HG02840 (cell line): ENCODE measurements at regions not wholly inside any gene's neighbourhood (a gene's known extent, or its start where the extent isn't known, plus 50 kb on each side); places are given as distances from the start of the nearest gene placed in this dataset.
"Not testable (repeated sequence)": the region's sequence is repeated elsewhere in the genome, so short reads cannot be mapped to it uniquely, and the experiment has no call there.

Source experiments
- ATAC-seq: cut with Tn5 transposase; IDR thresholded peaks from one replicate; pipeline ENCODE4 v1.9.1; 2021; ENCODE audit warnings: mild to moderate bottlenecking, moderate library complexity, moderate number of reproducible peaks; ENCODE audit not compliant: unreplicated experiment, low FRiP score

DNA sequence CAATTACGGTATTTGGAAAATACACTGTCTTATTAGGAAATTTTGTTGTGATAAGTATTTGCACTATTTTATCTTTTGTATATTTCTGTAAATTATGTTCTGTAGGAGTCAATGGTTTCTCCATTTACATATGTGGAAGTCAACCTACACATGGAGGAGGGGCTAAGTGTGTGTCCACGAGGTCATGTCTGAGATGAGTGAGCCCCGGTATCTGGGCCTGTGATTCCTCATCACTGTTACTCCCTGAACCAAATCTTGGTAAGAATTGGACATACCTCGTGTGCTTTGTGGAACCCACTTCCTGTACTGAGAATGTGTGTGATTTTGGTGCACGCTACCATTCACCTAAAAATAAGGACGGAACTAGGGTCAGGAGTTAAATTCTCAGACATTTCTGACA lies 1105.5 kb downstream of the TMEM121 start:
- no peak for ATAC-seq

GRCh38 chr14:106633721-106634120 lies 1107.3 kb downstream of the TMEM121 start:
- ATAC-seq = no peak

DNA sequence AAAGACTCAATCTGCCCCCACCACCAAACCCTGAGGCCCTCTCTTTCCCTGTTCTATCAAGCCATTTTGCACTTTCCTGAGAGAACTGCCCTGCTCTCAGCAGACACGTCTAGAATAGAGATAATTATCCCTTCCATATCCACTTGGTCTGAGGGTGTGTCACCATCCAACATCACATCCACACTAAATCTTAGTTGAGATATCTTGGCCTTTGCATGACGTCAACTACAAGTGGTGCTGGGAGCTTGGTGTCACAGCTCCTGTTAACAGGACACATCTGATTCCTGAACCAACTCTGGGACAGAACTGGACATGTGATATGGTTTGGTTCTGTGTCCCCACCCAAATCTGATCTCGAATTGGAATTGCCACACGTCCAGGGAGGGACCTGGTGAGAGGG lies 1109.2 kb downstream of the TMEM121 start:
- ATAC-seq = no peak

GRCh38 chr14:106638786-106639452 lies 1112.5 kb downstream of the TMEM121 start:
- ATAC-seq = not testable (repeated sequence)

DNA sequence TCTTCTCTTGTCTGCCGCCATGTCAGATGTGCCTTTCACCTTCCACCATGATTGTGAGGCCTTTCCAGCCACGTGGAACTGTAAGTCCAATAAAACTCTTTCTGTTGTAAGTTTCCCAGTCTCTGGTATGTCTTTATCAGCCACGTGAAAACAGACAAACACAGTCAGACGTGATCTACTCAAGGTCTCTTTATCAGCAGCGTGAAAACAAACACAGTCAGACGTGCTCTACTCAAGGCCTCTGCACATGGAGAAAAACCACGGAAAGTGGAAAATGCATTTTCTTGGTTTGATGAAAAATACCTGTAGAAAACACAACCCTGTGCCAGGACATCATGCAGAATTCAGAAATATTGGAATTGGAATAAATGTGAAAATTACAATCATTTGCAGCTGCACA lies 1115.7 kb downstream of the TMEM121 start:
- ATAC-seq = no peak

GRCh38 chr14:106642971-106643370 lies 1116.6 kb downstream of the TMEM121 start:
- ATAC-seq = not testable (repeated sequence)

- not testable (repeated sequence) for ATAC-seq
Observed at GRCh38 chr14:106648874-106649273, 1122.5 kb downstream of the TMEM121 start.

DNA sequence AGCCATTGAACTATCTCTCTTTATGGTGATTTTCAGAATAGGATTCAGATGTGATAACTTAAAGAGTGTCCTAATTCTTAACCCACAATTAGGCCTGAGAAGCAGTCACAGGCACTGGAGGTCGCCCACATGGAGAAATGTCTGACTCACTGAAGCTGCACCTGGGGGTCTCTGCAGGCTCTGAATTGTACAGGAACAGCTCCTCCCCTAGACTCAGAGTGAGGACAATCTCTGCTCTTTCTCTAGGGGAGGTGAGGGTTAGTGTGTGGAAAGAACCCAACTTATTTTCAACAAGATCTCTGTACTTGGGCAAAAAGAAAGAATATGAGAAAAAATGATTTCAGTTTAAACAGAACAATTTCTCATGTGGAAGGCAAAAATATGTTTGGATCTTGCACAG lies 1124.6 kb downstream of the TMEM121 start:
- ATAC-seq = no peak

- no peak for ATAC-seq
Observed at GRCh38 chr14:106652494-106652893, 1126.1 kb downstream of the TMEM121 start.

GRCh38 chr14:106657460-106657859 lies 1131.1 kb downstream of the TMEM121 start:
- ATAC-seq = no peak

DNA sequence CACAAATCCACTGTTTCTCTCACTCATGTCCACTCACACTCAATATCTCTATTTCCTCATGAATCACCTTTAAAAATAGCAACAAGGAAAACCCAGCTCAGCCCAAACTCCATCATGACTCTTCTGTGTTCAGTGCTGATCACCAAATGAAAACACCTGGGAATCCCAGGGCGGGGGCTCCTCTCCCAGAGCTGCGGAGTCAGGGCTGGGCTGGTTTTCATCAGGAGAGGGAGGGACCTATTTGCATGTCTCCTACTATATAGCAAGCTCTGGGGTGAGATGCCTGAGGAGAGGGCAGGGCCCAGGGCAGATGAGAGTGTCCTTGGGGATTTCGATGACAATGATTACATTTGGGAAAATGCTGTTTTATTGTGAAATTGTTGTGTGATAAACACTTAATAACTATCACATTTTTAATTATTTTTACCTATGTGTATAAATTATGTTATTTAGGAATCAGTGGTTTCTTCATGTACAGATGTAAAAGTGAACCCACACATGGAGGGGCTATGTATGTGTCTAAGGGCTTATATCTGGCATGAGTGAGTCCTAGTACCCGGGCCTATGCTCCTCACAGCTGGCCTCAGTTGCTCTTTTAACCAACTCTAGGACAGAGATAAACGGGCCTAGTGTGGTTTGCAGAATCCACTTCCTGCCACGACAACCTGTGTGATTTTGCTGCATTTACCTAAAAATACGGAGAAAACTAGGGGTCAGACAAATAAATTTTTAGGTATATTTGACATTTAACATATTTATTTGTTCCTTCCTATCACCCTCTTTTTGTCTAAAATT lies 1131.9 kb downstream of the TMEM121 start:
- ATAC-seq = not testable (repeated sequence)

DNA sequence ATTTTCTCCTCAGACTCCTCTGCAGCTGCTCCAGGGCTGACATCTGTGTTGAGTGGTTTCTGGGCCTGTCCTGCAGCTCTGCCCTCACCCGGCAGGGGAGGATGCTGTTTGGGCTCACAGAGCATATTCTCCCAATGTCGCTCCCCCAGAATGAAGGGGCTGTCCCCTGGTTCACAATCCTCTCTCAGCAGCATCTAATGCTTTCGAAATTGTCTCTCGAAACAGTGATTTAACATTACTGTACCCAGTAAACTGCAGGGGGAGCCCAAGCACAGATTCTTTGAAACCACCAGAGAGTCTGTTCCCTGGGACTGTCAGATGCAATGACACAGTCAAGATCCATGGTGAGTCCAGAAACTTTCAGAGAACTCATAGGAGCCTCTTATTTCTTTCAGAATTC lies 1135.2 kb downstream of the TMEM121 start:
- not testable (repeated sequence) for ATAC-seq

- no peak for ATAC-seq
Observed at GRCh38 chr14:106662936-106663550, 1136.7 kb downstream of the TMEM121 start.

- not testable (repeated sequence) for ATAC-seq
Observed at GRCh38 chr14:106663805-106664410, 1137.5 kb downstream of the TMEM121 start.

GRCh38 chr14:106665814-106666213 lies 1139.4 kb downstream of the TMEM121 start:
- ATAC-seq = no peak

DNA sequence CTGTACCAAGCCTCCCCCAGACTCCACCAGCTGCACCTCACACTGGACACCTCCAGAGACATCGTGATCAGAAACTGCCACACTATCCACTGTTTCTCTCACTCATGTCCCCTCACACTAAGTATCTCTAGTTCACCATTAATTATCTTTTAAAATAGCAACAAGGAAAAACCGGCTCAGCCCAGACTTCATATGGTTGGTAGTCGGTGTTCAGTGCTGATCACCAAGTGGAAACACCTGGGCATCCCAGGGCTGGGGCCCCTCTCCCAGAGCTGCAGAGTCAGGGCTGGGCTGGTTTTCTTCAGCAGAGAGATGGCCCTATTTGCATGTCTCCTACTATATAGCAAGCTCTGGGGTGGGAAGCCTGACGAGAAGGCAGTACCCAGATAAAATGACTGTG lies 1140.0 kb downstream of the TMEM121 start:
- no peak for ATAC-seq

GRCh38 chr14:106670011-106670410 lies 1143.6 kb downstream of the TMEM121 start:
- ATAC-seq = no peak

- ATAC-seq = not testable (repeated sequence)
Observed at GRCh38 chr14:106674093-106674492, 1147.7 kb downstream of the TMEM121 start.

DNA sequence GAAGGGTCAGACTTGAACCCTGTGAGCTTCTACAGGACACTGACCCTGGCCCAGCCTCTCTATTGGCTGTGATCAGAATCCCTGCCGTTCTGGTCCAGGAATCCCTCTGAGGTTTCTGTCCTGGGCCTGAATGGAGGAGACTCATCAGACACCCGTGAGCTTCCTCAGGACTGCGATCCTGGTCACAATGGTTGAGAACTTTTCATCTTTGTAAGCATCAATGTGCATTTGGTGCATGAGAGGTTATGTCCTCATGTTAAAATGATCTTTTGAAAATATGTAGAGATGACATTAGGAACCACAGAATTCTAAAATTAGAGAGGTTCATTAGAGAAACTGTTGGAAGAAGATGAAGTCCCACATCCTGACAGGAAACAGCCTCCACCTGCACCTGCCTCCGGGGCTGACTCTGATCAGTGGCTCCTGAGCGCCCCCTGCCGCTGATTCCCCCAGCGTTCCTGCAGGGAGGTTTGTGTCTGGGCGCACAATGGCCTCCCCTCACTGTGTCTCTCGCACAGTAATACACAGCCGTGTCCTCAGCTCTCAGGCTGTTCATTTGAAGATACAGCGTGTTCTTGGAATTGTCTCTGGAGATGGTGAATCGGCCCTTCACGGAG lies 1148.2 kb downstream of the TMEM121 start:
- ATAC-seq = not testable (repeated sequence)

GRCh38 chr14:106675716-106676115 lies 1149.3 kb downstream of the TMEM121 start:
- not testable (repeated sequence) for ATAC-seq

GRCh38 chr14:106679776-106680175 lies 1153.4 kb downstream of the TMEM121 start:
- no peak for ATAC-seq
